ENCODE measurements at regions not wholly inside any gene's neighbourhood (a gene's known extent, or its start where the extent isn't known, plus 50 kb on each side); places are given as distances from the start of the nearest gene placed in this dataset.

GRCh38 chr9:84177407-84177806, 163.2 kb downstream of the SLC28A3 start:
- in situ Hi-C loops (cut with HindIII; ENCODE audit: low sequenced_read_pairs) = no loop called here
- DNase-seq (ENCODE audit: low read depth, low spot score) = no peak
- no peak overlapping the region for H3K4me3 ChIP-seq (ENCODE audit: low read depth, low read length)
- no peak for TF ChIP-seq CTCF (IDR thresholded peaks at IDR 0.05; ENCODE audit: low read depth, low read length)

DNA sequence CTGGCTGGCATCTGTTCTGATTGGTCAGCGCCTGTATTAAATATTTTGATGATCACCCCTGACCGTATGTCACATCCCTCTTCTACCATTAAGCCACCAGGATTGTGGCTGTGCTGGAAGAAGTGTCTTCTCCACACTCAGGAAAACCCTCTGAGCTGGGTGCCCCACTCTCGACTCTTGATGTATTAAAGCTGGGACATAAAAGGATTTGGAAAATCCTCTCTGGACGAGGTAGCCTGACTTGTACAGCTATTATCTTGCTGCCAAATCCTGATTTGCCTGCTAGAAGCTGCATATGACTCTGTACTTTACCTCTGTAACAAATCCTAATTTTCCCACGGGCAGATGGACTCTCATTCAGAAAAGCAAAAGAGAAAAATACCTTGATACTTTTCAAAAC, 161.0 kb downstream of the SLC28A3 start:
- TF ChIP-seq CTCF (IDR thresholded peaks at IDR 0.05; ENCODE audit: low read depth, low read length) = no peak
- in situ Hi-C loops (cut with HindIII; ENCODE audit: low sequenced_read_pairs) = no loop called here
- H3K4me3 ChIP-seq (ENCODE audit: low read depth, low read length) = no peak overlapping the region
- DNase-seq (ENCODE audit: low read depth, low spot score) = no peak

- H3K4me3 ChIP-seq (ENCODE audit: low read depth, low read length) = no peak overlapping the region
- in situ Hi-C loops (cut with HindIII; ENCODE audit: low sequenced_read_pairs) = no loop called here
- no peak for TF ChIP-seq CTCF (IDR thresholded peaks at IDR 0.05; ENCODE audit: low read depth, low read length)
- DNase-seq (ENCODE audit: low read depth, low spot score) = no peak
Measured at GRCh38 chr9:84187090-84187489, 153.5 kb downstream of the SLC28A3 start.

DNA sequence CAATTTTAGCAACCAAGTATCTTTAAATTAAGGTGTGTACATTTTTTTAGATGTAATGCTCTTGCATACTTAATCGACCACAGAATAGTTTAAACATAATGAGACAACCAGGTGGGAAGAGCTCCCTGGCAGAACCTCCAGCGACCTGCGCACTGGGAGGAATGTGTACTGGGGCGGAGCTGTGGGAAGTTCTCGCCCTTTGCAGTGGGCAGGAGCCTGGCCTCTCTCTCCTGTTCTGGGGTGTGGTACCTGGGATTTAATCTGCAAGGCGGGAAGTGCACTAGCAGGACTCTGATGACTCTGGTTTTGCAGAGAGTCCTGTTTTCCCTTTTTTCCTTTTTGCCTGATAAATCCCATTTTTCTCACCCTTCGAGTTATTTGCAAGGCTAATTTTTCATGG, 150.7 kb downstream of the SLC28A3 start:
- no peak for TF ChIP-seq CTCF (IDR thresholded peaks at IDR 0.05; ENCODE audit: low read depth, low read length)
- in situ Hi-C loops (cut with HindIII; ENCODE audit: low sequenced_read_pairs) = no loop called here
- no peak overlapping the region for H3K4me3 ChIP-seq (ENCODE audit: low read depth, low read length)
- no peak for DNase-seq (ENCODE audit: low read depth, low spot score)

DNA sequence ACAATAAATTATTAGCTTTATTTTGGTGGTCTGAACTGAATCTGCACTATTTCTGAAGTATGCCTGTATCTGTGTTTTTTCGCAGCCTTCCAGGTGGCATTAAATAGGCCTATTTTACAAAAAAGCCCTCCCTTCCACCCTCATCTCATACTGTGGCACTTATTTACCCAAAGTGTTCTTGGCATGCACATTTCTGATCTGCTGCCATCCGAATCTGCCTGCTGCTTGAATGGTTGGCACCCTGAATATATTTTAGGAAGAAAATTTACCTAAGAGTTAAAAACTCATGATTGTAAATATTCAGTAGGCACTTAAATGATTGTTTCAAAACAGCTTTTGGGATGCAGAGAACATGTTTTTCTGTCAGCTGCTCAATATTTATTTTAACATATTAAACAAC, 150.1 kb downstream of the SLC28A3 start:
- no peak overlapping the region for H3K4me3 ChIP-seq (ENCODE audit: low read depth, low read length)
- DNase-seq (ENCODE audit: low read depth, low spot score) = no peak
- in situ Hi-C loops (cut with HindIII; ENCODE audit: low sequenced_read_pairs) = no loop called here
- no peak for TF ChIP-seq CTCF (IDR thresholded peaks at IDR 0.05; ENCODE audit: low read depth, low read length)

DNA sequence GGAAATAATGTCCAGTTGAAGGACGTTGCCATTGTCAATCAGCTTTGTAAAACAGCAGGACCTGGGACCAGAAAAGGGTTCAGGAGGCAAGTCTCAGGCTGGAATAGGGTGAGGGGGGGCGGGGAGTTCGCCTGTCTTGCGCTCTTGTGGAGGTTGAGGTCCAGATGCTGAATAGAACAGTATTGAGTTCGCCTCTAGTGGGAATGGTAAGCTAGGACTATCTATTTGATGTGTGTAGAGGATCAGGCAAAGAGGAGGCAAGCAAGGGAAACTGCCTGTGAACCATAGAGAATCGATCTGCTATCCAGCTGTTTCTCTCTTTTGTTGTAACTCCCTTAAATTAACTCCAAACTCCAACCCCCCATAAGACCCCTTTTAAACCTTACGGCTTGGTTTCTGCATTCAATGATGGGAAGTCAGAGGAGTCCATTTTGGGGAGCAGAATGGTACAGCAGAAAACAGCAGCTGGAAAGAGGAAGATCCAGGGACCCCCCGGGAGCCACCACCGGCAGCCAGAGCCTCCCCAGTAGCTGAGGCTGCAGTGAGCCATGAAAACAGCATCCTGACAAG, 133.7 kb downstream of the SLC28A3 start:
- no peak overlapping the region for H3K4me3 ChIP-seq (ENCODE audit: low read depth, low read length)
- no peak for DNase-seq (ENCODE audit: low read depth, low spot score)
- TF ChIP-seq CTCF (IDR thresholded peaks at IDR 0.05; ENCODE audit: low read depth, low read length) = no peak
- in situ Hi-C loops (cut with HindIII; ENCODE audit: low sequenced_read_pairs) = no loop called here

DNA sequence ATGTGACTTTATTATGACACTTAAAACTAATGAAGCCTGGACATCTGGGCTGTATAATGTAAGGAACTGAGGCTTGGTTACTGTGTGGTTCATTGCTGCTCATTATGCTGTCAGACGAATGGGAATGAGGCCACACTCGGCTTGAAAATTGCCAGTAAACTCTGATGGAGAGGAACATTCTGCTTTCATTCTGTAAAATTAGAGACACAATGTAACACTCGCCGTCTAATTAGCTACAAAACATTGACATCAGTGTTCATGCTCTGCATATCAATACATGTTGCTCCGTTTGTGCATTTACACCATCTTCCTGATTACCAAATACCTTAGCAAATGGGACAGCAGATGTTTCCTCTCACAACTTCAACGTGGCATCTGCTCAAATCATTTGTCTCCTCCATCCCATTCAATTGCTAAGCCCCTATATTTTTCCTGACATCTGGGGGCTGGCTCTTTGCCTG, 133.0 kb downstream of the SLC28A3 start:
- H3K4me3 ChIP-seq (ENCODE audit: low read depth, low read length) = no peak overlapping the region
- TF ChIP-seq CTCF (IDR thresholded peaks at IDR 0.05; ENCODE audit: low read depth, low read length) = no peak
- in situ Hi-C loops (cut with HindIII; ENCODE audit: low sequenced_read_pairs) = no loop called here
- no peak for DNase-seq (ENCODE audit: low read depth, low spot score)

Data from astrocyte of the spinal cord (primary cell).